ENCODE measurements at regions not wholly inside any gene's neighbourhood (a gene's known extent, or its start where the extent isn't known, plus 50 kb on each side); places are given as distances from the start of the nearest gene placed in this dataset.

DNA sequence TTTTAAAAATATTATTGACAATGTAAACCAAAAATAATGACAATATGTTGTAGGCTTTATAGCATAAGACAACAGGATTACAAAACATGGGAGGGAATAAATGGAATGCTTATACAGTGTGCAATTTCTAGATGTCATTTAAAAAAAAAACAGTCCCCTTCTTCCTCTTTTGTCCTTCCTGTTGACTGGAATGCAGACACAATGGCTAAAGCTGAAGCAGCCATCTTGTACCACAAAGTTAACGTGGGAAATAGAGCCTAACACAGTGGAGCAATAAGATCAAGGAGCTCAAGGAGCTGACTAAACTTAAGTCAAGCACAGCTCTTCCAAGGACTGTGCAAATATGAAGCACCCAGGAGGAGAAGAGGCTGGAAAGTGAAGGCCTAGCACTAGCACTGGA, 208.1 kb downstream of the ARHGAP12 start:
- DNase-seq (ENCODE audit: low read depth): no peak
- H3K4me3 ChIP-seq (ENCODE audit: low read length): no peak overlapping the region
- TF ChIP-seq CTCF (IDR thresholded peaks at IDR 0.05; ENCODE audit: insufficient read depth, low read depth, low read length, missing control alignments): no peak

DNA sequence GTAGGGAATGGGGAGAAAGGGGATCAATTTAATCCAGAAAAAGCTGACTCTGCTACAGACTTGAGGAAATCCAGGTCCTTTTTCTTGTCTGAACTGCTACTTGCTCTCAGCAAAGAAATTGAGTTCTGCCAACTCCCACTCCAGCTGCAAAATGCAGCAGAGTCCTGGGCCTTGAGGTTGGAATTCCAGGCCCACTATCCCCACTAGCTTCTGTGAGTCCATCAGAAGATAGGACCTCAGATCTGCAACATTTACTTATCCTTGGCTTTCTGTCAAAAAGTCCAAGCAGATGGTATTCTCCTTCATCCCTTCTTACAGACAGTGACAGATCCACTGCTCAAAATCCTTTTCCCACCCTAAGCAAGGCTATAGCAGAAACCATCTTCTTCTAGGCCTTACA, 219.2 kb downstream of the ARHGAP12 start:
- no peak for TF ChIP-seq CTCF (IDR thresholded peaks at IDR 0.05; ENCODE audit: insufficient read depth, low read depth, low read length, missing control alignments)
- DNase-seq (ENCODE audit: low read depth): no peak
- H3K4me3 ChIP-seq (ENCODE audit: low read length): no peak overlapping the region

DNA sequence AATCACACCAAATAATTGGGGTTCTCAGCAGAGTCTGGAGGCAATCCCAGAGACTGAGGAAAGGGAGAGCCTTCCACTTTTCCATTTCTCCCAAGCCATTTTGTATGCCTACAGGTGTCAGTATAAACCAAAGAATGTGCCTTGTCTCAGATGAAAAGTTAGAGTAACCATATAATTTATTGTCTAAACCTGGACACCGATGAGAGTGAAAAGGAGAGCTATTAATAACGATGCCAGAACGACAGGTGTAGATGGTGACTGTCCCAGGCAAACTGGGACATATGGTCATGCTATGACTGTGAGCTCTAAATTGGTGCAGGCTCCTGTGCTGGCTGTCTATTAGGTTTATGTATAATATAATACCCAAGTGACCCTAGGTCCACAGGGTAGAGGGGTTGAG, 219.6 kb downstream of the ARHGAP12 start:
- DNase-seq (ENCODE audit: low read depth): no peak
- H3K4me3 ChIP-seq (ENCODE audit: low read length): no peak overlapping the region
- TF ChIP-seq CTCF (IDR thresholded peaks at IDR 0.05; ENCODE audit: insufficient read depth, low read depth, low read length, missing control alignments): no peak

- TF ChIP-seq CTCF (IDR thresholded peaks at IDR 0.05; ENCODE audit: insufficient read depth, low read depth, low read length, missing control alignments): no peak
- H3K4me3 ChIP-seq (ENCODE audit: low read length): no peak overlapping the region
- no peak for DNase-seq (ENCODE audit: low read depth)
Observed at GRCh38 chr10:31708474-31708873, 220.2 kb downstream of the ARHGAP12 start.

DNA sequence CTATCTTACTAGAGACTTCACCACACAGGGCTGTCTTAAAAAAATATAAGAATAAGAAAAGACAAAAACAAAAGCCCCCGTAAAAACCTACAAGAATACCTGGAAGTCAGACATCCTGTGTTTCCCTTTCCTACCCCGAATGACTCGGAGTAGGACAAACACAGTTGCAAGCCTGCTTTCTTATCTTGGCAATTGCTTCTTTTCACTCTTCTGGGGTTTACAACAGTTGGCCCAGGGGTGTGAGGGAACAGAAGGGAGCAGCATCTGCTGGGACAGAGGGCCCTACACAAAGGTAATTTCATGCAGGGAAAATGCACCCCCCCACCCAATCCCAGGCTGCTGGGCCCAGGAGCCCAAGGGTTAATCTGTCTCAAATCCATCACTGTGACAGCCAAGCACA, 220.6 kb downstream of the ARHGAP12 start:
- no peak overlapping the region for H3K4me3 ChIP-seq (ENCODE audit: low read length)
- DNase-seq (ENCODE audit: low read depth): no peak
- no peak for TF ChIP-seq CTCF (IDR thresholded peaks at IDR 0.05; ENCODE audit: insufficient read depth, low read depth, low read length, missing control alignments)

DNA sequence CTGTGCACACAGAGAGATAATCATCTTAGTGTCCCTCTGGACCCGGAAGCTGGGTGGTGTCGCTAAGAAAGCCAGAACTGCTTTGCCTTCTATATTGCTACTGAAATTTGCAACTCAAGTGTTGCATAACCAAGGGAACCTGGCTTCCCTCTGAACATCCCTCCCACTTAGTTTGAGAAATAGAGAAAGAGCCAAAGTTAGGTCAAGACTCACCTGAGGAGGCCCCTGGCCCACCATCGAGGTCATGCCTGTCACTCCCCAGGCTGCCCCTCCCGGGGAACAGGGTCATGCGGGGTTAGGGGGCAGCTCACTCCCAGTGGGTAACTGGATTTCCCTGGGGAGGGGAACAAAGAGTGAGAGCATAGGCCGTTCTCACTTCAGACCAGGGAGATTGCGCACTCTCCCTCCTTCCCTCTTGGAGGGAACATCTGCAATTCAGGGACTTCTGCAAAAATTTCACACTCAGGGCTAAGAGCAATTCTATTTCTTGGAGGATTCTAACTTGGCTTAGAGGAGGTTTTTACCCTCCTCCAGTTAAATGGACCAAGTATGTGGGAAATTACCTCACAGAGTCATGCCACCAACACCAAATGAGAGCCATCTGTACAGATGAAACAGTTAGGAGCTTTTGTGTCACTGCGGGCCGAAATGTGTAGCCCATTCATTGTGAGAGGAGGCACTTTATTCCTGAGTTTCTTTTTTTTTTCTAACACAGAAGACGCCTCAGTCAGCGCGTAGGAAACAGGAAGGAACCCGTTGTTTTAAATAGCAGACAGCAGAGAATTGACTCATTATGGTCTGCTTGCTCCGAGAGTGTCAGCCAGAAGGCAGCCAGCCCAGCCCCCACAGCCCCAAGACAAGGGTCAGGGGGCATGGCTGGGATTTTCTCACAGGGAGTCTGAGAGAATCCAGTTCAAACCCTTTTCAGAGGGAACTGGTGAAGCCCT, 221.3 kb downstream of the ARHGAP12 start:
- DNase-seq (ENCODE audit: low read depth): peak; percentile 56
- TF ChIP-seq CTCF (IDR thresholded peaks at IDR 0.05; ENCODE audit: insufficient read depth, low read depth, low read length, missing control alignments): no peak
- H3K4me3 ChIP-seq (ENCODE audit: low read length): no peak overlapping the region

Measured in epithelial cell of esophagus (primary cell).